A549 (cell line): ENCODE measurements at regions not wholly inside any gene's neighbourhood (a gene's known extent, or its start where the extent isn't known, plus 50 kb on each side); places are given as distances from the start of the nearest gene placed in this dataset.

Experiments
- CBX8 ChIP-seq: fragments of 200-600 bp; sonication (generic); IDR thresholded peaks from 2 replicates; pipeline ENCODE4 v1.6.1; 2016
- CTCF ChIP-seq: fragments of >200 bp; sonication (Bioruptor Twin); formaldehyde crosslinking; IDR thresholded peaks from 3 replicates; pipeline ENCODE4 v1.5.1; 2016
- E2F6 ChIP-seq: IDR thresholded peaks from 2 replicates; pipeline ENCODE4 v1.6.1; 2012; ENCODE audit warnings: low read depth, borderline replicate concordance
- POLR2A ChIP-seq: IDR thresholded peaks from 2 replicates; pipeline ENCODE4 v1.6.1; 2012; ENCODE audit warnings: mild to moderate bottlenecking, low read length
- REST ChIP-seq: fragments of 200-600 bp; sonication (generic); IDR thresholded peaks from 2 replicates; pipeline ENCODE4 v1.6.1; 2016; ENCODE audit warnings: antibody characterized with exemption, mild to moderate bottlenecking, moderate library complexity
- RNF2 ChIP-seq: fragments of 200-600 bp; sonication (generic); IDR thresholded peaks from 2 replicates; pipeline ENCODE4 v1.6.1; 2016; ENCODE audit warnings: low read depth, mild to moderate bottlenecking, antibody characterized with exemption, moderate library complexity, borderline replicate concordance
- SREBF2 ChIP-seq: fragments of 450-650 bp; IDR thresholded peaks from 2 replicates; pipeline ENCODE4 v1.6.1; 2014; ENCODE audit warnings: mild to moderate bottlenecking, moderate library complexity
- ZNF302 ChIP-seq: fragments of 250-450 bp; sonication (Bioruptor Pico); IDR thresholded peaks from 2 replicates; pipeline ENCODE4 v1.9.0; 2021; ENCODE audit warnings: inconsistent platforms, mild to moderate bottlenecking, moderate library complexity

- no peak for TF ChIP-seq CTCF
- TF ChIP-seq E2F6, result no peak
- TF ChIP-seq POLR2A, result no peak
- no peak for TF ChIP-seq ZNF302 (CRISPR knock-in tag)
- no peak for TF ChIP-seq SREBF2
- no peak for TF ChIP-seq CBX8
- TF ChIP-seq REST, result no peak
- TF ChIP-seq RNF2, result no peak
Measured at GRCh38 chr2:125224188-125224587, 1199.1 kb downstream of the CNTNAP5 start.
